Stimulated activated CD4-positive, alpha-beta T cell treated with anti-CD3 and anti-CD28 coated beads, Interleukin-1b, Interleukin-23, amount 100 ng/mL, for 24 hours (primary cell): ENCODE measurements at regions not wholly inside any gene's neighbourhood (a gene's known extent, or its start where the extent isn't known, plus 50 kb on each side); places are given as distances from the start of the nearest gene placed in this dataset.

Experiments used
- DNase-seq, 4 experiments: peaks; one replicate each; pipeline ENCODE4 v3.0.0-alpha.2; 2020; ENCODE audit warnings: low read depth in 4 of 4, low spot score in 1 of 4

GRCh38 chr1:39085174-39085573, 59.0 kb downstream of the NDUFS5 start:
- DNase-seq: no peak

DNA sequence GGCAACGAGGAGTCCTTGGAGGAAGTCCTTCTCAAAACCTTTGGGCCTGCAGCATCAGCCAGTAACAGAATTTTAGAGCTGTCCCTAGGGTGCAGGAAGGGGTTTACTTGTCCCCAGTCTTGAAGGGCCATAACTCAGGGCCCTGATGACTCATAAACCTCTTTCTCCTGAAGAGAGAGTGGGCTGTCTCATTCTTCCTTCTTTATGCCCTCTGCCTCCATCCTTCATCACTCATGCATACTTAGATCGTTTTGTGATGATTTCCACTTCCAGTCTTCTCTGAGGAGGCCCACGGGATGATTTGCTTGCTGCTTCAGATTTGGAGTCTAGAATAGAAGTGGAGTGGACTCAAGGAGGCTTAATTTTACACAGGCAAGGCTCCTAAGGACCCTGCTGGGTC, 60.2 kb downstream of the NDUFS5 start:
- no peak for DNase-seq

DNA sequence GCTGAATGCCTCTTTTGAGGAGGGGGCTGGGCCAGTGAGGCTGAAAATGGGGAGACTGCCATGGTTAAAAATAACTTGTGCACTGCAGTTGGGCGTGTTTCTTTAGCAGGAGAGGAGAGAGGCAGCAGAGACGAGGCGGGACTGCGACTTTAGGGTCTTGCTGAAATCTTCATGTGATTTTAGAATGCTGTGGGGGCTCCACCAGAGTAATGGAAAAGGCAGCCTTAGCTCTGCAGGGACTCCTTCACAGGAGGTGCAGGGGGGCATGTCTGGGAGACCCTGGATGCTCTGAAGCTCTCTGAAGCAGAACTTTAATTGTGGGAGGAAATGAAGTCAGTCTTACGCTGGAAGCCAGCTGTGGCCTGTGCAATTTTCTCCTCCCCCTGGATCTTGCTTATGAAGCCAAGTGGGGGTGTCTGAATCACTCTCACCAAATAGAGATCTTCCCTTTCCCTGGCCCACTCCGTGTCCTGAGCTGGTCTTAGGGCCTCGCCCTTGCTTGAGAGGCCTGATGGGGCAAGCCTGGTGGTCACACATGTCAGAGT, 60.8 kb downstream of the NDUFS5 start:
- DNase-seq: no peak

- no peak for DNase-seq
Observed at GRCh38 chr1:39087435-39087834, 61.3 kb downstream of the NDUFS5 start.

- no peak for DNase-seq
Observed at GRCh38 chr1:39088658-39089057, 62.5 kb downstream of the NDUFS5 start.

DNA sequence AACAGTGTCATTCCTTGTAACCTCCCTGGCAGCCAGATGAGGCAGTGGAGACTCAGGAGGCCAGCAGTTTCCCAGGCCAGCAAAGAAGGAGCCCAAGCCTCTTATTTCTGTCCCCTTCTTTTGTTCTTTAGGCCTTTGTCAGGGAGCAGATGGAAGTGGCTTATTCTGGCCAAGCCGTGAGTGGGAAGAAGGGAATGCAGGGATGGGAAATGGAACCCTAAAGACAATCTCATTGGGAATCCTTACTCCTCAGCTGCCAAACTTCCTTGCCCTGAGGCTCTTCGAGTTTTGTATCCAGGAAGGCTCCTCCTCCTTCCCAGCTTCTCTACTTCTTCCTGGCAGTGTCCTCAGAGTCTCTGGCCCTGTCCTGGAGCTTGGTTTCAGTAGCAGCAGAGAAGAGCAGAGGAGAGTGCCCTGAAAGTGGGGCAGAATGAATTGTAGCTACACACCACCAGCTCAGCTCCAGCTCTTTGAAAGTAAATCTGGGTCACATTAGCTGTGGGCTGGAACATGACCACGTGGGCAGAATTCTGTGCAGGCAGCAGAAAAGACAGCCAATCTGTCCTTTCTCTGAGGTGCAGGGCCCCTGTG, 63.9 kb downstream of the NDUFS5 start:
- no peak for DNase-seq

- no peak for DNase-seq
Observed at GRCh38 chr1:39090757-39091380, 64.7 kb downstream of the NDUFS5 start.

DNA sequence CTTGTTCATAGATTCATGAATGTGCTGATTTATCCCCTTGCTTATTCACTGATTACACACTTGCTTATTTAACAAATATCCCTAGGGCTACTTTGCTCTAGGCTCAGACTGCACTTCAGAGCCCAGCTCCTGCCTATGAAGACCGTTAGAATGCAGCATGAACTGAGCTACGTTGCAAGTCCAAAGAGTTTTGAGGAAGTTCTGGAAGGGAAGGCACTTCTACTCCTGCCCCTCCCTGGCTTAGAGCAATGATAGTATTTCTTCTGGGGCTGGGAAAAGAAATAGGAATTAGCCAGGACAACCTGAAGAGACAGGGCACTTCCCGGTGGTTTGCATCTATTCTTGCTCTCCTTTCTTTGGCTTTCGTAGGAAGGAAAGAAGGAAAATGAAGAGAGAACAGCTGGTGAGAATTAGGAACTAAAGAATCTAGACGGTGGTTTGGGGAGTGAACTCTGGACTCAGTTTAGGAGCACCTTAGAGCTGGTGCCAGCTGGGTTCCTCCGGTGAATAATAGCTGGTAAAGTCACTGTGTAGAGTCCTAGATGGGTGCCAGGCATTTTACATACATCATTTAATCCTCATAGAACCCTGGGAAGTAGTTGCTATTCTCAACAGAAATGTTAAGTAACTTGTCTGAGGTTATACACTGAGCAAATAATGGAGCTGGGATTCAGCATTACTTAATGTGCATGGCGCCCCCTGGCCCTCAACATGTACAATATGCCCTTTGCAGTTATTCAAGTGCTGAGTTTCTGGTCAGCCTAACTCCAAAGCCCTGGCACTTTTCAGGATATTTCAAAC, 65.9 kb downstream of the NDUFS5 start:
- no peak for DNase-seq

GRCh38 chr1:39094685-39095084, 68.5 kb downstream of the NDUFS5 start:
- no peak for DNase-seq

DNA sequence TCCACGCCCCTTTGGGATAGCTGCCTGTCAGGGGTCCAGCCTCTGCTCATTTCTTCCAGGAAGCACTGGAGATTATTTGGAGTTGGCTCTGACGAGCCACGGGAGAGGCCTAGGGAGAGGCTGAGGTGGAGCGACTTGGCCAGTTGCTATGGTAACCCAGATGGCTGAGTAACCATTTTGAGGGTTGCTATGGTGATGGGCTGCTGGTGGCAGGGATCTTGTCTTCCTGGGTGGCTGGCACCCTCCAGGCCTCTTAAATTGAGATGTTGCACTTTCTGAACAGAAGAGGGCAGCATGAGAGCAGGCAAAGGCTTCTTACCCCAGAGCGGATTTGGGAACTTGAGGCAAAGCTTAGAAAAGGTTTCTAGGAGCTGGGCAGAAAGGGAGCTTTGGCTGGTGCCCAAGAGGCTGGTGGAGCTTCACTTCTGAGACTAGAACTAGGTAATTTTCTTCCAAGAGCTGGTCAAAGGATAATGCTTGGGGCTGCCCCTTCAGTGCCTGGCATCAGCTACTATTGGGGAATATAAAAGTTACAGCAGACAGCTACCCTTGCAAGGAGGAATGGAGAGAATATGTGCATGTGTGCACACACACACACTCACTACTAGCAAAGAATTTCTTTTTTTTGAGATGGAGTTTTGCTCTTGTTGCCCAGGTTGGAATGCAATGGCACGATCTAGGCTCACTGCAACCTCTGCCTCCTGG, 72.5 kb downstream of the NDUFS5 start:
- DNase-seq: no peak

DNA sequence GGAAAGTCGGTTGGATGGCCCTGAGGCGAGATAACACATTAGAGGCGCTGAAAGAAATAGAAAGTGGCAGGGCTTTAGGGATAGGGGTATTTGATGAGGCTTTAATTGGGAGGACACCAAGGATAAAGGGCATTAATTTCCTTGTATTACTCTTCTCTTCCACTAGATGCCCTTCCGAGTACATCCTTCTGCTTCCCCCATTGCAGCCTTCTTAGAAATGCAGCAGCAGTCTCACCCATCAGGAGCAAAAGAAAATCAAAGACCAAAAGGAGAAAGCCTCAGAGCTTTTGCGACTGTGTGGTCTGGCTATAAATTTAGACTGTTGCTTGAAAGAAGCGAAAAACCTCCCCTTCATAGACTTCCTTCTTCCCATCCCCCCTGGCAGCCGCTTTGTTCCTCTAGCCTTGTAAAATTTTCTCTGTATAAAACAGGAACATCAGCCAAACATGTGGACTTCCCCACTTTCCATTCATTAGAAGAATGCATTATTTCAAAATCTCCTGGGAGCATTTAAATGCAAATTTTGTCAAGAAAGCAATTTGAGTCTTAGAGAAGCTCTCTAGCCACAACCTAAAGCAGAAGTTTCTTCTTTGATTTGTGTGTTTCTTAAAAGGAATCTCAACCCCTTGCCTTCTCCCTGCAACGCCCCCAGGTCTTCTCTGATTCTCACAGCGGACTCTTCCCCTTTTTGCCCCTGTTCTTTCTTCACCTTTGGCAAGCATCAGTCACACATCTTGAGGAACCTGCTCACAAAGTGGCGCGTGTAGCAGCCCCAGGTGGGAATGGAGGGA, 76.6 kb downstream of the NDUFS5 start:
- no peak for DNase-seq

DNA sequence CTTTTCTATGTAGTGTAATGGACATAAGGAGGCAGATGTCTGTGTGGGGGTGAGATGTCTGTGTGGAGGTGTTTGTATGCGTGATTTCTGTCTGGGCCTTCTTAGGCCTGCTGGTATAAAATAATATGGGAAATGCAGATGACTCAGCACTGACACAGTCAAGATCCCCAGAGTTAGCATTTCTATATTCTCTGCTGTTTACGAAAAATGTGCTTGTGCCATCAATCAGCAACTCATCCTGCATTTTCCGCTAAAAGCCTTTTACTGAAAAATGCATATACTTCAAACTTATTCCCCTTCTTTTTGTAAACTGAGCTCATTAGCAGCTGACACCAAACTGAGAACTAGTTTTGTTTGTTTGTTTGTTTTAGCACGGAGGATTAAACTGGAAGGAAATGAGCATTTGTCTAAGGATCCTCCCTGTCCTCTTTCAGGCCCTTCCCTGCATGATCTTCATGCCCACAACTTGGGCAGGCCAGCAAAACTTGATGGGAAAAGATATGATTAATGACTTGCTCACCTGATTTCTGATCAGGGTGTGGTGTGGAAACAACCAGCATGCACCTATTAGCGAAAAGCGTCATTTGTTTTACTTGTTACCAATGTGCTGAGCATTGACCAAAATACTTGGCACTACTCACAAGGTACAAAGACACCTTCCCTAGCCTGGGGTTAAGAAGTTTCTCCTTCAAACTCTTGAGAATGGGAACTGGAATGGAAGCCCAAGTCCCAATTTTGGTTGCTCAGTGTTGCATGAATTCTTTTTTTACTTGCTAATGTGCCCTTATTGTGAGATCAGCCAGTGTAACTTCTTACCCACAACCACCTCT, 77.4 kb downstream of the NDUFS5 start:
- no peak for DNase-seq

- DNase-seq: no peak
Observed at GRCh38 chr1:39104158-39105060, 78.3 kb downstream of the NDUFS5 start.

- DNase-seq: peak in 2 of 4 experiments; percentile 36 to 56
Observed at GRCh38 chr1:39105061-39105840, 79.1 kb downstream of the NDUFS5 start.

DNA sequence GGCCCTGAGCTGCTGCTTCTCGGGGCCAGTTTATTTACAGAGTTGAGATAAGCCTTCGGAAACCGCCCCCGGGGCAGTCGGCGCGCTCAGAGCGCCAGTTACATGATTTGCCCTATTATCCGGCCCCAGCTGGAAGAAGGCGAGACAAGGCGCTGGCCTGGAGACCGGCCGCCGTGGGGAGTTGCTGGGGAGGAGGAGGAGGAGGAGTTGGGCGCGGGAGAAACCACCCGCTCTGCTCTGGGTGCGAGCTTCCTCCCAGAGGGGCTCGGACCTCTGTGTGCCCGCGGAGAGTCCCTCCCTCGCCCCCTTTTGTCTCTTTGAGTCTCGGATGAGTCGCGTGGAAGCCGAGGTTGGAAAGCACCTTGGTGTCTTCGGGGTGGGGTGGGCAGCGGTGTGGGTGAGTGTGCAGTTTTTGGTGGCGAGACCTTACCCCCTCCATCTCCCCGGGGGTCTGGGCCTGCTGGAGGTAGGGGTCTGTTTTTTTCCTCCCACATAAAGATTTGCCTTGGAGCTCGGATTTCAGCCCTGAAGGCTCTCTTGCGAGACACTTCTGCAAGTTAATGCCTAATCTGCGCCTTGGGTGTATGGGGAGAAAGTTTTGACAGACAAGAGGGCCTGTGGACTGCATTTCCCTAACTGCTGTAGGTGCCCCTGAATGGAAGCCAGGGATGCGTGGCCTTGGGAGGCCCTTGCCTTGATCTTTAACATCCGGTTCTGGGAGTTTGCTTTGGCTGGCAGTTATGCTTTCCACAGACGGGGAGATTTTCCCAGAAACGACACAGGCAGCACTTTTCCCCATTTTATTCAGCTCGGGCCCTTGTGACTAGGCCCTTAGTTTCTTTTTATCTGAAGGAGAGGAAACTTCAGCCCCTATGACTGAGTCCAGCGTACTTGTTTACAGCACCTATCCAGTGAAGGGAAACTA, 80.0 kb downstream of the NDUFS5 start:
- DNase-seq: no peak

- DNase-seq: no peak
Observed at GRCh38 chr1:39106801-39107327, 80.7 kb downstream of the NDUFS5 start.
